Endothelial cell of umbilical vein (primary cell): ENCODE measurements at regions not wholly inside any gene's neighbourhood (a gene's known extent, or its start where the extent isn't known, plus 50 kb on each side); places are given as distances from the start of the nearest gene placed in this dataset.

Source experiments
- BruUV-seq: library from RNA; stranded (reverse); fragments of 400-500 nt; replicated peaks from 2 replicates; lab custom pipeline; 2021; lab: Mats Ljungman, UMichigan
- CTCF ChIA-PET: fragments of 300-600, 350-600 bp; sonication (Branson Sonifier 250); formaldehyde crosslinking; loops from one replicate; lab custom pipeline; 2021; ENCODE audit warnings: antibody characterized with exemption, inconsistent platforms; lab: Charles Lee
- POLR2A ChIA-PET: fragments of 300-600, 350-600 bp; sonication (Branson Sonifier 250); formaldehyde crosslinking; loops from one replicate; lab custom pipeline; 2021; ENCODE audit warnings: antibody characterized with exemption, inconsistent platforms; lab: Charles Lee
- DNase-seq: peaks from one replicate; pipeline ENCODE4 v3.0.0-alpha.2; 2011; ENCODE audit warnings: low read depth, low spot score
- FAIRE-seq: peaks from 2 replicates; lab custom pipeline; 2011; peaks lifted over from hg19 to GRCh38; lab: Jason Lieb, UNC
- H2AFZ ChIP-seq: 2 replicates; pipeline ENCODE4 v1.6.0; 2012; ENCODE audit warnings: low read depth, low read length, control low read depth, inconsistent platforms
- H3K27ac ChIP-seq: 2 replicates; pipeline ENCODE4 v1.5.1; 2011; ENCODE audit warnings: low read depth, mild to moderate bottlenecking, control low read depth, low read length, moderate library complexity; ENCODE audit not compliant: insufficient read depth
- H3K27me3 ChIP-seq, 2 experiments: 2 replicates each; pipeline versions ENCODE4 v1.6.0 to v1.6.1; 2011; ENCODE audit warnings: low read length in 2 of 2, mixed read lengths in 1 of 2; ENCODE audit not compliant: control insufficient read depth in 2 of 2, insufficient read depth in 2 of 2
- H3K36me3 ChIP-seq, 2 experiments: 2 replicates in 1 of 2; 3 replicates in 1 of 2; pipeline ENCODE4 v1.5.1; 2011; ENCODE audit warnings: low read length in 2 of 2, mild to moderate bottlenecking in 1 of 2, moderate library complexity in 1 of 2; ENCODE audit not compliant: control insufficient read depth in 2 of 2, insufficient read depth in 2 of 2; ENCODE audit errors: extremely low read depth in 1 of 2
- H3K4me1 ChIP-seq: 3 replicates; pipeline ENCODE4 v1.5.1; 2011; ENCODE audit warnings: mild to moderate bottlenecking, low read length; ENCODE audit not compliant: control insufficient read depth, insufficient read depth; ENCODE audit errors: extremely low read depth
- H3K4me2 ChIP-seq: 2 replicates; pipeline ENCODE4 v1.6.1; 2011; ENCODE audit warnings: low read length, control low read depth, mixed read lengths; ENCODE audit not compliant: insufficient read depth
- H3K4me3 ChIP-seq, 3 experiments: fragments of 200-600 bp in 1 of 3; sonication (generic), shearing (Covaris generic) in 1 of 3; replicated peaks in 1 of 3; 2 replicates each; pipeline ENCODE4 v1.5.1; 2011 to 2016; ENCODE audit warnings: control low read depth in 3 of 3, low read length in 3 of 3, mild to moderate bottlenecking in 2 of 3, inconsistent platforms in 1 of 3, low read depth in 1 of 3, moderate library complexity in 1 of 3; ENCODE audit not compliant: insufficient read depth in 1 of 3
- H3K79me2 ChIP-seq: 2 replicates; pipeline ENCODE4 v1.6.0; 2012; ENCODE audit warnings: low read length, inconsistent platforms; ENCODE audit not compliant: control insufficient read depth, insufficient read depth
- H3K9ac ChIP-seq: replicated peaks from 2 replicates; pipeline ENCODE3; 2011; ENCODE audit warnings: low read length, control low read depth; ENCODE audit not compliant: insufficient read depth; ENCODE audit errors: extremely low read depth
- H3K9me1 ChIP-seq: replicated peaks from 3 replicates; pipeline ENCODE4 v1.6.0; 2011; ENCODE audit warnings: mild to moderate bottlenecking, low read length; ENCODE audit not compliant: control insufficient read depth, insufficient read depth; ENCODE audit errors: extremely low read depth
- H3K9me3 ChIP-seq: replicated peaks from 2 replicates; pipeline ENCODE4 v1.5.1; 2012; ENCODE audit warnings: low read length, inconsistent platforms; ENCODE audit not compliant: control insufficient read depth, insufficient read depth
- H4K20me1 ChIP-seq: replicated peaks from 2 replicates; pipeline ENCODE3; 2011; ENCODE audit warnings: mild to moderate bottlenecking, low read length; ENCODE audit not compliant: control insufficient read depth, insufficient read depth; ENCODE audit errors: extremely low read depth
- CTCF ChIP-seq, 2 donors: IDR thresholded peaks; 1 replicate in 1 of 2; 2 replicates in 1 of 2; pipeline ENCODE4 v1.5.1; 2011; ENCODE audit warnings: low read length in 2 of 2, mild to moderate bottlenecking in 2 of 2, moderate library complexity in 2 of 2, control low read depth in 1 of 2, inconsistent platforms in 1 of 2, low read depth in 1 of 2; ENCODE audit not compliant: insufficient read depth in 1 of 2; ENCODE audit errors: extremely low read depth in 1 of 2
- EZH2 ChIP-seq: IDR thresholded peaks from 2 replicates; pipeline ENCODE4 v1.6.1; 2012; ENCODE audit warnings: borderline replicate concordance, low read depth, mild to moderate bottlenecking, moderate library complexity, low read length, inconsistent platforms; ENCODE audit not compliant: severe bottlenecking
- FOS ChIP-seq: IDR thresholded peaks from 2 replicates; pipeline ENCODE4 v1.6.1; 2011; ENCODE audit warnings: mild to moderate bottlenecking, low read length, moderate library complexity, borderline replicate concordance; ENCODE audit not compliant: insufficient read depth
- GATA2 ChIP-seq: IDR thresholded peaks from 2 replicates; pipeline ENCODE4 v1.7.0; 2011; ENCODE audit warnings: low read depth, mild to moderate bottlenecking, moderate library complexity, mixed read lengths, low read length; ENCODE audit not compliant: insufficient read length, insufficient read depth
- JUN ChIP-seq: IDR thresholded peaks from 2 replicates; pipeline ENCODE4 v1.6.1; 2011; ENCODE audit warnings: borderline replicate concordance, low read depth; ENCODE audit not compliant: insufficient read length, insufficient read depth
- MAX ChIP-seq: IDR thresholded peaks from 2 replicates; pipeline ENCODE4 v1.6.1; 2011; ENCODE audit not compliant: insufficient read depth, insufficient read length
- MYC ChIP-seq: IDR thresholded peaks from one replicate; pipeline ENCODE4 v1.6.1; 2011; ENCODE audit warnings: mild to moderate bottlenecking, low read depth, low read length
- POLR2A ChIP-seq: IDR thresholded peaks from 2 replicates; pipeline ENCODE4 v1.6.1; 2012; ENCODE audit warnings: low read depth, mild to moderate bottlenecking, control low read depth, low read length
- POLR2AphosphoS5 ChIP-seq: IDR thresholded peaks from 2 replicates; pipeline ENCODE4 v1.6.1; 2012; ENCODE audit warnings: low read depth, mild to moderate bottlenecking, control low read depth, low read length, moderate library complexity; ENCODE audit not compliant: insufficient read depth
- dilution Hi-C: fragments of 300-500 bp; cut with MboI; formaldehyde crosslinking; loops from one replicate; pipeline ENCODE4 v1.15.0; 2019; ENCODE audit warnings: low sequenced_read_pairs; ENCODE audit not compliant: extremely low pct_ligation_motif_present
- intact Hi-C: fragments of 100-400 bp; cut with micrococcal nuclease; formaldehyde crosslinking; loops from one replicate; pipeline ENCODE4 v1.10.0; 2022

- POLR2A ChIA-PET, result no interaction called here
- BruUV-seq, result no TSS peak
- Histone ChIP-seq H3K4me1 (no peaks in the 10 kb centered on the region), H3K9me1 (no peaks in the 10 kb centered on the region), H3K27me3 (no peaks in the 10 kb centered on the region), H3K27ac (no peak overlapping the region), H3K9me3 (no peaks in the 10 kb centered on the region), H3K79me2 (no peaks in the 10 kb centered on the region), H4K20me1 (no peaks in the 10 kb centered on the region), H3K4me3 (no peak overlapping the region), H2AFZ (no peak overlapping the region), H3K36me3 (no peaks in the 10 kb centered on the region), H3K9ac (no peak overlapping the region), H3K4me2 (no peak overlapping the region)
- CTCF ChIA-PET, result interaction anchor here (0.9 kb wide), 1 partner anchor 9 kb away, joined by 3 read pairs; no protein-coding TSS in a partner anchor
- dilution Hi-C loops, result no loop called here
- TF ChIP-seq POLR2AphosphoS5, result no peak
- TF ChIP-seq CTCF (IDR thresholded peaks at IDR 0.05; ENCODE audit: extremely low read depth in 1 of 2, insufficient read depth in 1 of 2, low read depth in 1 of 2, low read length in 2 of 2), result no peak
- no peak for TF ChIP-seq GATA2
- FAIRE-seq, result no peak
- intact Hi-C loops, result no loop called here
- DNase-seq, result no peak
Measured at GRCh38 chr7:84924353-84924752, 262.5 kb downstream of the SEMA3D start.

GRCh38 chr7:84923348-84923747 is 263.5 kb downstream of the SEMA3D start:
- Histone ChIP-seq H3K9me1 (no peaks in the 10 kb centered on the region), H3K27ac (no peak overlapping the region), H3K4me3 (no peak overlapping the region), H3K79me2 (no peaks in the 10 kb centered on the region), H3K4me2 (no peak overlapping the region), H2AFZ (no peak overlapping the region), H3K36me3 (no peaks in the 10 kb centered on the region), H3K27me3 (no peaks in the 10 kb centered on the region), H4K20me1 (no peaks in the 10 kb centered on the region), H3K9ac (no peak overlapping the region), H3K4me1 (no peaks in the 10 kb centered on the region), H3K9me3 (no peaks in the 10 kb centered on the region)
- no peak for FAIRE-seq
- ChIA-PET POLR2A (no interaction called here), CTCF (no interaction called here)
- TF ChIP-seq POLR2AphosphoS5 (no peak), JUN (no peak), FOS (no peak), MAX (no peak), GATA2 (no peak), POLR2A (no peak), EZH2 (no peak), MYC (no peak)
- intact Hi-C loops (no loop called here), dilution Hi-C loops (no loop called here)
- no TSS peak for BruUV-seq
- no peak for DNase-seq
